Neuronal stem cell (in vitro differentiated cells): ENCODE measurements at regions not wholly inside any gene's neighbourhood (a gene's known extent, or its start where the extent isn't known, plus 50 kb on each side); places are given as distances from the start of the nearest gene placed in this dataset.
A peak's percentile ranks its signal among the peaks of the same experiment; 100 is the strongest.
"Not testable (repeated sequence)": the region's sequence is repeated elsewhere in the genome, so short reads cannot be mapped to it uniquely, and the experiment has no call there.

Experiments used
- DNase-seq: peaks from one replicate; pipeline ENCODE4 v3.0.0-alpha.2; 2013; ENCODE audit warnings: low spot score
- H2AFZ ChIP-seq: one replicate; pipeline ENCODE4 v1.6.1; 2013; ENCODE audit warnings: mild to moderate bottlenecking, low read length, inconsistent platforms
- H2AK5ac ChIP-seq: 2 replicates; pipeline ENCODE4 v1.6.1; 2013; ENCODE audit warnings: low read depth, mild to moderate bottlenecking, inconsistent platforms, low read length, moderate library complexity, mixed read lengths
- H2BK120ac ChIP-seq: 2 replicates; pipeline ENCODE4 v1.6.1; 2013; ENCODE audit warnings: low read depth, mild to moderate bottlenecking, inconsistent platforms, low read length, moderate library complexity, mixed read lengths
- H2BK12ac ChIP-seq: one replicate; pipeline ENCODE4 v1.6.1; 2013; ENCODE audit warnings: low read length, inconsistent platforms
- H2BK15ac ChIP-seq: 2 replicates; pipeline ENCODE4 v1.6.1; 2013; ENCODE audit warnings: mild to moderate bottlenecking, low read length, inconsistent platforms, mixed read lengths
- H2BK5ac ChIP-seq: one replicate; pipeline ENCODE4 v1.6.1; 2013; ENCODE audit warnings: inconsistent platforms, mild to moderate bottlenecking, low read length, moderate library complexity
- H3K14ac ChIP-seq: one replicate; pipeline ENCODE4 v1.6.1; 2013; ENCODE audit warnings: low read length, inconsistent platforms
- H3K18ac ChIP-seq: 2 replicates; pipeline ENCODE4 v1.6.1; 2013; ENCODE audit warnings: low read length, inconsistent platforms
- H3K23ac ChIP-seq: 2 replicates; pipeline ENCODE4 v1.6.1; 2013; ENCODE audit warnings: low read depth, mild to moderate bottlenecking, mixed read lengths, low read length, inconsistent platforms; ENCODE audit not compliant: poor library complexity
- H3K27ac ChIP-seq: replicated peaks from 3 replicates; pipeline ENCODE4 v1.5.1; 2013; ENCODE audit warnings: low read length, inconsistent platforms
- H3K27me3 ChIP-seq, 3 experiments: 2 replicates each; pipeline ENCODE4 v1.6.1; 2013; ENCODE audit warnings: low read length in 3 of 3, mild to moderate bottlenecking in 2 of 3, inconsistent platforms in 1 of 3, low read depth in 1 of 3, mixed read lengths in 1 of 3, moderate library complexity in 1 of 3; ENCODE audit not compliant: control insufficient read depth in 3 of 3, insufficient read depth in 3 of 3
- H3K36me3 ChIP-seq, 2 donors: replicated peaks in 1 of 2; 2 replicates each; pipeline ENCODE4 v1.6.1; 2013; ENCODE audit warnings: low read length in 2 of 2; ENCODE audit not compliant: control insufficient read depth in 2 of 2, insufficient read depth in 2 of 2
- H3K4ac ChIP-seq: 2 replicates; pipeline ENCODE4 v1.6.1; 2013; ENCODE audit warnings: inconsistent platforms, mild to moderate bottlenecking, low read length, moderate library complexity
- H3K4me1 ChIP-seq, 2 donors: 1 replicate in 1 of 2; 2 replicates in 1 of 2; pipeline ENCODE4 v1.6.1; 2013; ENCODE audit warnings: low read length in 2 of 2, low read depth in 1 of 2; ENCODE audit not compliant: control insufficient read depth in 2 of 2, insufficient read depth in 1 of 2
- H3K4me2 ChIP-seq: one replicate; pipeline ENCODE4 v1.6.1; 2013; ENCODE audit warnings: mild to moderate bottlenecking, low read length, inconsistent platforms; ENCODE audit not compliant: insufficient read depth, poor library complexity, severe bottlenecking
- H3K4me3 ChIP-seq, 2 donors: 2 replicates each; pipeline ENCODE4 v1.5.1; 2013; ENCODE audit warnings: low read length in 2 of 2, mild to moderate bottlenecking in 2 of 2, inconsistent platforms in 1 of 2, moderate library complexity in 1 of 2
- H3K79me1 ChIP-seq: one replicate; pipeline ENCODE4 v1.6.1; 2013; ENCODE audit warnings: low read depth, mild to moderate bottlenecking, inconsistent platforms, low read length, moderate library complexity
- H3K9ac ChIP-seq: one replicate; pipeline ENCODE4 v1.6.1; 2013; ENCODE audit warnings: mild to moderate bottlenecking, low read depth, low read length, inconsistent platforms; ENCODE audit not compliant: poor library complexity
- H3K9me3 ChIP-seq, 2 donors: replicated peaks in 1 of 2; 2 replicates each; pipeline versions ENCODE3 to v1.6.1; 2013; ENCODE audit warnings: low read length in 2 of 2, mild to moderate bottlenecking in 2 of 2, inconsistent platforms in 1 of 2, low read depth in 1 of 2, mixed read lengths in 1 of 2, moderate library complexity in 1 of 2; ENCODE audit not compliant: control insufficient read depth in 2 of 2, insufficient read depth in 1 of 2
- H4K8ac ChIP-seq: one replicate; pipeline ENCODE4 v1.6.1; 2013; ENCODE audit warnings: low read depth, mild to moderate bottlenecking, inconsistent platforms, low read length, moderate library complexity
- H4K91ac ChIP-seq: one replicate; pipeline ENCODE4 v1.6.1; 2013; ENCODE audit warnings: low read length, low read depth, mild to moderate bottlenecking, inconsistent platforms; ENCODE audit not compliant: poor library complexity
- WGBS, 2 donors: extraction: QIAGEN DNeasy Blood & Tissue Kit; methylation state at CpG; one replicate each; pipeline ENCODE4 v1.1.7; 2013; ENCODE audit warnings: missing lambda C conversion rate in 2 of 2, mixed read lengths in 1 of 2; ENCODE audit not compliant: insufficient read length in 2 of 2, insufficient replicate concordance in 1 of 2; ENCODE audit errors: extremely low coverage in 2 of 2; 5-methylcytosine and 5-hydroxymethylcytosine counted together

GRCh38 chr14:101294136-101294535 is 267.2 kb upstream of the DIO3 start:
- H3K27ac ChIP-seq, result no peak overlapping the region
- no peaks in the 10 kb centered on the region for H3K79me1 ChIP-seq
- peaks cover 2 to 9% of the 10 kb centered on the region in 2 donors for H3K9me3 ChIP-seq
- H2BK12ac ChIP-seq, result no peak overlapping the region
- peaks cover 0 to 2% of the 10 kb centered on the region in 2 donors for H3K4me1 ChIP-seq
- H3K4me2 ChIP-seq, result no peak overlapping the region
- WGBS, 2 donors, result no CpG with 5 or more reads among the region's 1 CpG
- H3K9ac ChIP-seq, result no peak overlapping the region
- no peak overlapping the region for H2AK5ac ChIP-seq
- H2BK120ac ChIP-seq, result no peak overlapping the region
- no peak overlapping the region for H3K14ac ChIP-seq
- H3K23ac ChIP-seq, result no peak overlapping the region
- no peak overlapping the region for H3K18ac ChIP-seq
- no peaks in the 10 kb centered on the region for H3K27me3 ChIP-seq
- no peak for DNase-seq
- no peak overlapping the region for H2BK15ac ChIP-seq
- no peaks in the 10 kb centered on the region for H3K36me3 ChIP-seq
- no peak overlapping the region for H2AFZ ChIP-seq
- H4K91ac ChIP-seq, result no peak overlapping the region
- no peak overlapping the region for H4K8ac ChIP-seq
- H3K4me3 ChIP-seq, result no peak overlapping the region
- H2BK5ac ChIP-seq, result no peak overlapping the region
- H3K4ac ChIP-seq, result no peak overlapping the region

GRCh38 chr14:101299781-101300180 is 261.5 kb upstream of the DIO3 start:
- not testable (repeated sequence) for H3K9ac ChIP-seq, DNase-seq, H3K4me3 ChIP-seq, H3K36me3 ChIP-seq, H2BK15ac ChIP-seq, H3K14ac ChIP-seq, H4K8ac ChIP-seq, H3K27me3 ChIP-seq, H3K9me3 ChIP-seq, H2AFZ ChIP-seq, H3K18ac ChIP-seq, H3K4me2 ChIP-seq, H3K27ac ChIP-seq, H3K23ac ChIP-seq, H2BK120ac ChIP-seq, H3K79me1 ChIP-seq, H2AK5ac ChIP-seq, H4K91ac ChIP-seq, H2BK12ac ChIP-seq, H3K4me1 ChIP-seq, H3K4ac ChIP-seq, H2BK5ac ChIP-seq
- no CpG with 5 or more reads among the region's 4 CpGs for WGBS, 2 donors

- H3K4me2 ChIP-seq, result no peak overlapping the region
- H3K4me1 ChIP-seq, result peaks cover 0 to 4% of the 10 kb centered on the region in 2 donors
- H3K18ac ChIP-seq, result no peak overlapping the region
- no peaks in the 10 kb centered on the region for H3K27me3 ChIP-seq
- H3K36me3 ChIP-seq, result no peaks in the 10 kb centered on the region
- no peak overlapping the region for H2BK15ac ChIP-seq
- H2AK5ac ChIP-seq, result no peak overlapping the region
- peaks cover 2 to 4% of the 10 kb centered on the region in 2 donors for H3K9me3 ChIP-seq
- DNase-seq, result no peak
- no peaks in the 10 kb centered on the region for H3K79me1 ChIP-seq
- no peak overlapping the region for H4K91ac ChIP-seq
- H3K4ac ChIP-seq, result no peak overlapping the region
- H3K27ac ChIP-seq, result peak overlapping the region; percentile 63
- WGBS, 2 donors, result no CpG with 5 or more reads among the region's 2 CpGs
- H4K8ac ChIP-seq, result no peak overlapping the region
- no peak overlapping the region for H3K14ac ChIP-seq
- no peak overlapping the region for H2BK12ac ChIP-seq
- no peak overlapping the region for H2BK5ac ChIP-seq
- no peak overlapping the region for H2BK120ac ChIP-seq
- H3K4me3 ChIP-seq, result no peak overlapping the region
- no peak overlapping the region for H3K23ac ChIP-seq
- H3K9ac ChIP-seq, result no peak overlapping the region
- H2AFZ ChIP-seq, result no peak overlapping the region
These were observed 260.3 kb upstream of the DIO3 start for GRCh38 chr14:101301011-101301410.

- not testable (repeated sequence) for H2BK120ac ChIP-seq, H3K4me1 ChIP-seq, H2BK5ac ChIP-seq, H2BK15ac ChIP-seq, H3K4me2 ChIP-seq, H3K79me1 ChIP-seq, H3K4me3 ChIP-seq, H2BK12ac ChIP-seq, DNase-seq, H3K14ac ChIP-seq, H3K9ac ChIP-seq, H4K8ac ChIP-seq, H3K4ac ChIP-seq, H3K27me3 ChIP-seq, H3K27ac ChIP-seq, H3K18ac ChIP-seq, H4K91ac ChIP-seq, H2AFZ ChIP-seq, H3K36me3 ChIP-seq, H3K23ac ChIP-seq, H2AK5ac ChIP-seq, H3K9me3 ChIP-seq
- WGBS, 2 donors, result no CpG with 5 or more reads among the region's 2 CpGs
These were observed 254.1 kb upstream of the DIO3 start for GRCh38 chr14:101307162-101307561.
